H9 (cell line): ENCODE measurements at regions not wholly inside any gene's neighbourhood (a gene's known extent, or its start where the extent isn't known, plus 50 kb on each side); places are given as distances from the start of the nearest gene placed in this dataset.
"Not testable (repeated sequence)": the region's sequence is repeated elsewhere in the genome, so short reads cannot be mapped to it uniquely, and the experiment has no call there.

ENCODE experiments used
- DNase-seq: peaks from one replicate; pipeline ENCODE4 v3.0.0-alpha.2; 2017
- H2AFZ ChIP-seq: one replicate; pipeline ENCODE4 v1.6.1; 2013; ENCODE audit warnings: mild to moderate bottlenecking, low read length, control low read depth, moderate library complexity
- H2AK5ac ChIP-seq: 2 replicates; pipeline ENCODE4 v1.6.1; 2013; ENCODE audit warnings: low read length, control low read depth, mixed read lengths; ENCODE audit not compliant: insufficient read length
- H2BK120ac ChIP-seq: one replicate; pipeline ENCODE4 v1.6.1; 2013; ENCODE audit warnings: low read depth, mild to moderate bottlenecking, low read length, control low read depth, inconsistent platforms; ENCODE audit not compliant: poor library complexity, severe bottlenecking
- H2BK12ac ChIP-seq: 2 replicates; pipeline ENCODE4 v1.6.1; 2013; ENCODE audit warnings: low read length, control low read depth, mixed read lengths, low read depth; ENCODE audit not compliant: insufficient read length
- H2BK15ac ChIP-seq: 2 replicates; pipeline ENCODE4 v1.6.1; 2013; ENCODE audit warnings: low read depth, low read length, control low read depth
- H2BK20ac ChIP-seq: one replicate; pipeline ENCODE4 v1.6.1; 2013; ENCODE audit warnings: low read depth, mild to moderate bottlenecking, low read length, control low read depth, inconsistent platforms; ENCODE audit not compliant: poor library complexity, severe bottlenecking
- H2BK5ac ChIP-seq: 2 replicates; pipeline ENCODE4 v1.6.1; 2013; ENCODE audit warnings: low read length, control low read depth, mixed read lengths; ENCODE audit not compliant: insufficient read length
- H3K14ac ChIP-seq: 2 replicates; pipeline ENCODE4 v1.6.1; 2013; ENCODE audit warnings: low read length, control low read depth; ENCODE audit not compliant: insufficient read depth
- H3K18ac ChIP-seq: 2 replicates; pipeline ENCODE4 v1.6.1; 2013; ENCODE audit warnings: low read depth, mild to moderate bottlenecking, mixed read lengths, low read length, control low read depth; ENCODE audit not compliant: insufficient read length
- H3K23ac ChIP-seq: 2 replicates; pipeline ENCODE4 v1.6.1; 2013; ENCODE audit warnings: low read length, control low read depth, mixed read lengths, low read depth; ENCODE audit not compliant: insufficient read length
- H3K23me2 ChIP-seq: 2 replicates; pipeline ENCODE4 v1.6.1; 2013; ENCODE audit warnings: low read depth, mild to moderate bottlenecking, mixed read lengths, low read length, control low read depth; ENCODE audit not compliant: insufficient read length, poor library complexity, severe bottlenecking
- H3K27ac ChIP-seq: 2 replicates; pipeline ENCODE4 v1.5.1; 2013; ENCODE audit warnings: low read length, control low read depth, mixed read lengths, low read depth; ENCODE audit not compliant: insufficient read length
- H3K27me3 ChIP-seq: 2 replicates; pipeline ENCODE4 v1.6.1; 2013; ENCODE audit warnings: low read length, control low read depth, inconsistent platforms; ENCODE audit not compliant: insufficient read depth
- H3K4ac ChIP-seq: 2 replicates; pipeline ENCODE4 v1.6.1; 2013; ENCODE audit warnings: low read depth, mild to moderate bottlenecking, control low read depth, inconsistent platforms, low read length, moderate library complexity
- H3K4me1 ChIP-seq: 2 replicates; pipeline ENCODE4 v1.6.1; 2013; ENCODE audit warnings: low read length, control low read depth, inconsistent platforms; ENCODE audit not compliant: insufficient read depth
- H3K4me2 ChIP-seq: 2 replicates; pipeline ENCODE4 v1.6.1; 2013; ENCODE audit warnings: low read length, control low read depth, mixed read lengths; ENCODE audit not compliant: insufficient read length, insufficient read depth
- H3K56ac ChIP-seq: 2 replicates; pipeline ENCODE4 v1.6.1; 2013; ENCODE audit warnings: low read depth, mild to moderate bottlenecking, mixed read lengths, low read length, control low read depth; ENCODE audit not compliant: insufficient read length
- H3K79me1 ChIP-seq: 2 replicates; pipeline ENCODE4 v1.6.1; 2013; ENCODE audit warnings: low read depth, mild to moderate bottlenecking, moderate library complexity, low read length, control low read depth, inconsistent platforms; ENCODE audit not compliant: insufficient read depth, poor library complexity, severe bottlenecking
- H3K79me2 ChIP-seq: 2 replicates; pipeline ENCODE4 v1.6.1; 2013; ENCODE audit warnings: low read length, control low read depth, inconsistent platforms; ENCODE audit not compliant: insufficient read depth
- H3K9ac ChIP-seq: 2 replicates; pipeline ENCODE4 v1.6.1; 2013; ENCODE audit warnings: low read length, control low read depth, mixed read lengths; ENCODE audit not compliant: insufficient read length; ENCODE audit errors: extremely low read depth
- H3K9me3 ChIP-seq: one replicate; pipeline ENCODE4 v1.6.1; 2013; ENCODE audit warnings: low read depth, low read length, inconsistent platforms; ENCODE audit not compliant: control insufficient read depth
- H3T11ph ChIP-seq: one replicate; pipeline ENCODE4 v1.6.1; 2013; ENCODE audit warnings: mild to moderate bottlenecking, low read length, control low read depth, inconsistent platforms
- H4K20me1 ChIP-seq: one replicate; pipeline ENCODE4 v1.6.1; 2013; ENCODE audit not compliant: control insufficient read depth, insufficient read length, insufficient read depth
- H4K5ac ChIP-seq: 2 replicates; pipeline ENCODE4 v1.6.1; 2013; ENCODE audit warnings: low read depth, mild to moderate bottlenecking, mixed read lengths, low read length, control low read depth; ENCODE audit not compliant: insufficient read length
- H4K8ac ChIP-seq: replicated peaks from 2 replicates; pipeline ENCODE4 v1.6.1; 2013; ENCODE audit warnings: low read length, control low read depth, mixed read lengths, low read depth; ENCODE audit not compliant: insufficient read length
- H4K91ac ChIP-seq: 2 replicates; pipeline ENCODE4 v1.6.1; 2013; ENCODE audit warnings: low read depth, mild to moderate bottlenecking, moderate library complexity, mixed read lengths, low read length, control low read depth; ENCODE audit not compliant: insufficient read length
- H3K27ac Mint-ChIP-seq, 3 experiments: 2 replicates in 2 of 3; 3 replicates in 1 of 3; pipeline ENCODE4 v1.8.0; 2020 to 2021; ENCODE audit warnings: mixed read lengths in 3 of 3, mild to moderate bottlenecking in 1 of 3, moderate library complexity in 1 of 3
- H3K27me3 Mint-ChIP-seq: 2 replicates; pipeline ENCODE4 v1.8.0; 2021; ENCODE audit warnings: low read depth, mild to moderate bottlenecking, moderate library complexity, mixed read lengths
- H3K36me3 Mint-ChIP-seq, 3 experiments: 2 replicates in 2 of 3; 3 replicates in 1 of 3; pipeline ENCODE4 v1.8.0; 2020 to 2021; ENCODE audit warnings: low read depth in 3 of 3, mixed read lengths in 3 of 3; ENCODE audit not compliant: insufficient read depth in 1 of 3
- H3K4me1 Mint-ChIP-seq, 2 experiments: 2 replicates each; pipeline ENCODE4 v1.8.0; 2020; ENCODE audit warnings: mixed read lengths in 2 of 2
- H3K4me3 Mint-ChIP-seq, 2 experiments: 2 replicates in 1 of 2; 3 replicates in 1 of 2; pipeline ENCODE4 v1.8.0; 2020 to 2021; ENCODE audit warnings: mild to moderate bottlenecking in 2 of 2, mixed read lengths in 2 of 2, moderate library complexity in 1 of 2
- H3K9me3 Mint-ChIP-seq, 2 experiments: 2 replicates in 1 of 2; 3 replicates in 1 of 2; pipeline ENCODE4 v1.8.0; 2020; ENCODE audit warnings: mild to moderate bottlenecking in 2 of 2, mixed read lengths in 2 of 2, moderate library complexity in 1 of 2
- WGBS: extraction: QIAGEN DNeasy Blood & Tissue Kit; methylation state at CpG from one replicate; pipeline ENCODE4 v1.1.7; 2013; ENCODE audit warnings: missing lambda C conversion rate, low lambda C conversion rate, mixed read lengths; ENCODE audit not compliant: insufficient read length; ENCODE audit errors: extremely low coverage; 5-methylcytosine and 5-hydroxymethylcytosine counted together

- not testable (repeated sequence) for H3K79me2 ChIP-seq, H3K4me2 ChIP-seq, H3K9me3 ChIP-seq, H3K27ac ChIP-seq, H4K5ac ChIP-seq, H2BK20ac ChIP-seq, H2BK15ac ChIP-seq, H3K23ac ChIP-seq, H3K4ac ChIP-seq, H2BK5ac ChIP-seq, H3K4me3 Mint-ChIP-seq, DNase-seq, H3K27me3 Mint-ChIP-seq, H2BK120ac ChIP-seq, H3K9ac ChIP-seq, H3K79me1 ChIP-seq, H4K20me1 ChIP-seq, H3K56ac ChIP-seq, H3T11ph ChIP-seq, H3K23me2 ChIP-seq, H2AFZ ChIP-seq, H3K18ac ChIP-seq, H2AK5ac ChIP-seq, H3K9me3 Mint-ChIP-seq, H3K4me1 ChIP-seq, H4K91ac ChIP-seq, H3K14ac ChIP-seq, H4K8ac ChIP-seq, H2BK12ac ChIP-seq, H3K27me3 ChIP-seq
- H3K4me1 Mint-ChIP-seq: peaks cover 28 to 29% of the 10 kb centered on the region in 2 experiments
- peaks cover 6 to 15% (median 6%) of the 10 kb centered on the region in 3 experiments for H3K36me3 Mint-ChIP-seq
- WGBS: no CpG with 5 or more reads among the region's 5 CpGs
- H3K27ac Mint-ChIP-seq: peak overlapping the region in 1 of 3 experiments; percentile 10; a peak in 1 of 7 replicates
Measured at GRCh38 chr5:124970381-124970780, 223.9 kb upstream of the ZNF608 start.
